Transverse colon (tissue), 4 donors: ENCODE measurements at regions not wholly inside any gene's neighbourhood (a gene's known extent, or its start where the extent isn't known, plus 50 kb on each side); places are given as distances from the start of the nearest gene placed in this dataset.

Experiments
- DNase-seq: peaks from one replicate; pipeline ENCODE4 v3.0.0-alpha.2; 2019
- H3K27ac ChIP-seq, 4 donors: fragments of 200-600 bp; sonication (generic); 2 replicates each; pipeline ENCODE4 v1.5.1; 2016 to 2018; ENCODE audit warnings: inconsistent platforms in 4 of 4
- H3K27me3 ChIP-seq: fragments of 200-600 bp; sonication (generic); 2 replicates; pipeline ENCODE4 v1.5.1; 2017; ENCODE audit warnings: inconsistent platforms
- H3K36me3 ChIP-seq, 4 donors: fragments of 200-600 bp; sonication (generic); 2 replicates each; pipeline ENCODE4 v1.5.1; 2017 to 2019; ENCODE audit warnings: inconsistent platforms in 4 of 4
- H3K4me1 ChIP-seq, 4 donors: fragments of 200-600 bp; sonication (generic); 2 replicates each; pipeline ENCODE4 v1.5.1; 2017 to 2020; ENCODE audit warnings: inconsistent platforms in 4 of 4
- H3K4me3 ChIP-seq, 4 donors: fragments of 200-600 bp; sonication (generic); 1 replicate in 1 of 4; 2 replicates in 3 of 4; pipeline versions ENCODE4 v1.5.1 to v1.6.1; 2017 to 2019; ENCODE audit warnings: inconsistent platforms in 4 of 4
- H3K9me3 ChIP-seq, 2 donors: fragments of 200-600 bp; sonication (generic); 2 replicates each; pipeline ENCODE4 v1.5.1; 2017 to 2019; ENCODE audit warnings: inconsistent platforms in 2 of 2
- EP300 ChIP-seq: sonication (generic); formaldehyde crosslinking; IDR thresholded peaks from one replicate; pipeline ENCODE4 v1.6.1; 2017; ENCODE audit warnings: antibody characterized with exemption, low read depth
- POLR2A ChIP-seq: fragments of 450-650 bp; IDR thresholded peaks from one replicate; pipeline ENCODE4 v1.6.1; 2016; ENCODE audit warnings: antibody characterized with exemption, mild to moderate bottlenecking, moderate library complexity
- POLR2AphosphoS5 ChIP-seq, 3 donors: sonication (generic); formaldehyde crosslinking; IDR thresholded peaks; one replicate each; pipeline ENCODE4 v1.6.1; 2016; ENCODE audit warnings: antibody characterized with exemption in 3 of 3
- WGBS, 2 donors: methylation state at CpG; one replicate each; pipeline ENCODE4 v1.1.5; 2018; ENCODE audit warnings: low coverage in 1 of 2; 5-methylcytosine and 5-hydroxymethylcytosine counted together
- in situ Hi-C, 4 donors: fragments of 200-750 bp; cut with MboI; loops; one replicate each; pipeline versions ENCODE4 v1.15.0 to v1.15.1; 2017; ENCODE audit warnings: low sequenced_read_pairs in 3 of 4, low pct_ligation_motif_present in 1 of 4, low pct_unique_long_range_greater_than_20kb in 1 of 4
- intact Hi-C: fragments of 100-400 bp; cut with DNase I; formaldehyde crosslinking; loops from one replicate; pipeline ENCODE4 v1.15.1; 2023; ENCODE audit warnings: low total_unique reads
- TF ChIP-seq, protein P1 (sequence below), 5 experiments: fragments of 200-600 bp in 3 of 5; fragments of 450-650 bp in 2 of 5; sonication (generic) in 3 of 5; IDR thresholded peaks; 1 replicate in 2 of 5; 2 replicates in 3 of 5; pipeline ENCODE4 v1.5.1; 2016 to 2017; ENCODE audit warnings: antibody characterized with exemption in 5 of 5, inconsistent platforms in 3 of 5, mild to moderate bottlenecking in 2 of 5, moderate library complexity in 1 of 5

GRCh38 chr2:186269536-186269935, 216.5 kb upstream of the ZC3H15 start:
- TF ChIP-seq EP300: no peak
- TF ChIP-seq, protein P1, sequence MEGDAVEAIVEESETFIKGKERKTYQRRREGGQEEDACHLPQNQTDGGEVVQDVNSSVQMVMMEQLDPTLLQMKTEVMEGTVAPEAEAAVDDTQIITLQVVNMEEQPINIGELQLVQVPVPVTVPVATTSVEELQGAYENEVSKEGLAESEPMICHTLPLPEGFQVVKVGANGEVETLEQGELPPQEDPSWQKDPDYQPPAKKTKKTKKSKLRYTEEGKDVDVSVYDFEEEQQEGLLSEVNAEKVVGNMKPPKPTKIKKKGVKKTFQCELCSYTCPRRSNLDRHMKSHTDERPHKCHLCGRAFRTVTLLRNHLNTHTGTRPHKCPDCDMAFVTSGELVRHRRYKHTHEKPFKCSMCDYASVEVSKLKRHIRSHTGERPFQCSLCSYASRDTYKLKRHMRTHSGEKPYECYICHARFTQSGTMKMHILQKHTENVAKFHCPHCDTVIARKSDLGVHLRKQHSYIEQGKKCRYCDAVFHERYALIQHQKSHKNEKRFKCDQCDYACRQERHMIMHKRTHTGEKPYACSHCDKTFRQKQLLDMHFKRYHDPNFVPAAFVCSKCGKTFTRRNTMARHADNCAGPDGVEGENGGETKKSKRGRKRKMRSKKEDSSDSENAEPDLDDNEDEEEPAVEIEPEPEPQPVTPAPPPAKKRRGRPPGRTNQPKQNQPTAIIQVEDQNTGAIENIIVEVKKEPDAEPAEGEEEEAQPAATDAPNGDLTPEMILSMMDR (IDR thresholded peaks at IDR 0.05): no peak
- no peak for TF ChIP-seq POLR2AphosphoS5 (IDR thresholded peaks at IDR 0.05)
- no peak for TF ChIP-seq POLR2A
- DNase-seq: no peak
- Histone ChIP-seq H3K4me1 (no peaks in the 10 kb centered on the region), H3K36me3 (no peaks in the 10 kb centered on the region), H3K9me3 (peaks cover 4% of the 10 kb centered on the region in 2 donors), H3K4me3 (no peak overlapping the region), H3K27ac (no peak overlapping the region), H3K27me3 (no peaks in the 10 kb centered on the region)
- in situ Hi-C loops (no loop called here), intact Hi-C loops (no loop called here)
- WGBS, 2 donors: 90 to 100% methylated on average over 2 of the region's 2 CpGs

GRCh38 chr2:186273953-186274352, 212.1 kb upstream of the ZC3H15 start:
- no peaks in the 10 kb centered on the region for H3K36me3 ChIP-seq
- H3K27ac ChIP-seq: no peak overlapping the region
- intact Hi-C loops (no loop called here), in situ Hi-C loops (no loop called here)
- DNase-seq: no peak
- no peak for TF ChIP-seq EP300
- TF ChIP-seq POLR2A: no peak
- TF ChIP-seq, protein P1 (IDR thresholded peaks at IDR 0.05): no peak
- no peak for TF ChIP-seq POLR2AphosphoS5 (IDR thresholded peaks at IDR 0.05)
- no peak overlapping the region for H3K4me3 ChIP-seq
- H3K4me1 ChIP-seq: no peaks in the 10 kb centered on the region
- no peaks in the 10 kb centered on the region for H3K9me3 ChIP-seq
- H3K27me3 ChIP-seq: no peaks in the 10 kb centered on the region

GRCh38 chr2:186274936-186275575, 211.0 kb upstream of the ZC3H15 start:
- WGBS, 2 donors: 71 to 74% methylated on average over 6 of the region's 6 CpGs
- Histone ChIP-seq H3K4me3 (no peak overlapping the region), H3K27me3 (no peaks in the 10 kb centered on the region), H3K9me3 (no peaks in the 10 kb centered on the region), H3K27ac (no peak overlapping the region), H3K4me1 (no peaks in the 10 kb centered on the region), H3K36me3 (no peaks in the 10 kb centered on the region)
- no peak for DNase-seq
- no peak for TF ChIP-seq POLR2AphosphoS5 (IDR thresholded peaks at IDR 0.05)
- TF ChIP-seq, protein P1 (IDR thresholded peaks at IDR 0.05): no peak
- TF ChIP-seq EP300: no peak
- no peak for TF ChIP-seq POLR2A
- in situ Hi-C loops (no loop called here), intact Hi-C loops (no loop called here)

- intact Hi-C loops (no loop called here), in situ Hi-C loops (no loop called here)
- H3K27ac ChIP-seq: no peak overlapping the region
- 88% methylated on average over 2 of the region's 2 CpGs for WGBS, 2 donors
- H3K4me1 ChIP-seq: no peaks in the 10 kb centered on the region
- no peaks in the 10 kb centered on the region for H3K36me3 ChIP-seq
- TF ChIP-seq EP300 (no peak), POLR2AphosphoS5 (IDR thresholded peaks at IDR 0.05) (no peak), POLR2A (no peak)
- TF ChIP-seq, protein P1 (IDR thresholded peaks at IDR 0.05): no peak
- DNase-seq: no peak
- no peaks in the 10 kb centered on the region for H3K27me3 ChIP-seq
- H3K4me3 ChIP-seq: no peak overlapping the region
- no peaks in the 10 kb centered on the region for H3K9me3 ChIP-seq
Measured at GRCh38 chr2:186276909-186277308, 209.2 kb upstream of the ZC3H15 start.
